ENCODE measurements at regions not wholly inside any gene's neighbourhood (a gene's known extent, or its start where the extent isn't known, plus 50 kb on each side); places are given as distances from the start of the nearest gene placed in this dataset.

GRCh38 chr10:110375121-110375520 is 70.4 kb upstream of the SMNDC1 start (continued):
- TF ChIP-seq, protein P1, sequence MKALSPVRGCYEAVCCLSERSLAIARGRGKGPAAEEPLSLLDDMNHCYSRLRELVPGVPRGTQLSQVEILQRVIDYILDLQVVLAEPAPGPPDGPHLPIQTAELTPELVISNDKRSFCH (CRISPR knock-in tag; IDR thresholded peaks at IDR 0.05): no peak
- TF ChIP-seq, protein P1 (tag; IDR thresholded peaks at IDR 0.05): no peak

DNA sequence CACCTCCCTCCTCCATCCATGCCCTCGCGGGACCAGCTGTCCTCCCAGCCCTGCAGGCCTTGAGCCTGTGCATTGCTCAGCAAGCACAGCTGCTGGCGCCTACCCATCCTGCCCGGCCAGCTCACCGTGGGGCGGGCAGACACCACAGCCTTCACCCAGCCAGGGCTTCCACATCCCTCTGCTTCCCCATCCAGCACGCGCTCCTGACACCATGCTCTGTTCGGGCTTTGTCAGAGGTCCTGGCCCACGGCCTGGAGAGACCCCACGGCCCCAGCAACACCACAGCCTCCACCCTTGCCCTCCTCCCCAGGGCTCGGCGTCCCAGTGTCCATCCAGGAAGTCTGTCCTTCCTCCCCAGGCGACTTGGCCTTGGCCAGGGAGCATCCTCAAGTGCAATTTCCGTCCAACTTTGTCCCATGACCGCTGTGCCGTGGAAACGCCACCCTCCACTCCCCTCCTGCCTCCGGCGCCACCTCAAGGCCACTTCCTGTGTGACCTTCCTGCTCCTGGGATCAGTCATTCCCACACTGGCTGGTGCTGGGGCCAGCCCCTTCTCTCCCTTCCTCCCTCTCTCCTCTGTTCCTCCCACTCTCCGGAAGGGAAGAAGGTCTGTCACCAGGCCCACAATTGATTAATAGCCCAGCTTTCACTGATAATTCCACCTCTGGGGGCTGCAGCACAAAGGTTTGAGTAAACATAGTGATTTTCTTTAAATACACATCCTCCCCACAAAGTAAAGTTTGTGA is 71.5 kb upstream of the SMNDC1 start:
- in situ Hi-C loops (cut with MboI): no loop called here
- Histone ChIP-seq H3K27ac (ENCODE audit: extremely low read depth, low read depth, low read length) (no peak overlapping the region), H3K4me1 (replicated peaks in 1 of 2; ENCODE audit: control insufficient read depth in 2 of 2, insufficient read depth in 2 of 2, low read length in 2 of 2) (peaks cover 7 to 24% of the 10 kb centered on the region in 2 experiments; a peak in 4 of 5 replicates), H3K9ac (ENCODE audit: insufficient read depth in 1 of 2, low read depth in 2 of 2, low read length in 2 of 2) (0 out of 4 replicates have a peak overlapping the region, but pooled peaks of 1 of the 2 experiments have one; percentile 28), H3K4me2 (ENCODE audit: insufficient read depth, low read length) (peak overlapping the region; percentile 0; the same call in 1 of the 2 replicates), H3K79me2 (ENCODE audit: control insufficient read depth, insufficient read depth, low read length) (no peaks in the 10 kb centered on the region), H3K27me3 (ENCODE audit: control insufficient read depth in 2 of 2, insufficient read depth in 2 of 2, low read length in 2 of 2) (no peaks in the 10 kb centered on the region; a peak in 1 of 5 replicates), H3K4me3 (no peak overlapping the region), H3K36me3 (ENCODE audit: control insufficient read depth, insufficient read depth, low read length) (no peaks in the 10 kb centered on the region), H4K20me1 (replicated peaks; ENCODE audit: control insufficient read depth, insufficient read depth, low read length) (no peaks in the 10 kb centered on the region; the same call in 1 of the 2 replicates), H3K9me1 (ENCODE audit: control insufficient read depth, insufficient read depth, low read length) (no peaks in the 10 kb centered on the region), H3K9me3 (replicated peaks; ENCODE audit: control insufficient read depth, insufficient read depth, low read depth, low read length) (no peaks in the 10 kb centered on the region), H2AFZ (ENCODE audit: low read depth, low read length) (no peak overlapping the region)
- WGBS (ENCODE audit: insufficient coverage, low coverage, missing lambda C conversion rate): 45% methylated on average over 16 of the region's 21 CpGs
- intact Hi-C loops (cut with micrococcal nuclease): no loop called here
- no TSS peak for BruUV-seq (replicated peaks)
- ChIA-PET POLR2A (interaction anchor here (1.3 kb wide), 1 partner anchor 11 kb away, joined by 5 read pairs; no protein-coding TSS in a partner anchor), CTCF (ENCODE audit: low intra/inter-chr PET ratio) (no interaction called here)
- FAIRE-seq: no peak
- ATAC-seq: no peak; the same call in 1 of the 3 replicates
- peak in 3 of 4 experiments; percentile 22 to 29 (median 27) for DNase-seq (ENCODE audit: extremely low read depth in 1 of 4, low spot score in 3 of 4)
- TF ChIP-seq ARID1B (IDR thresholded peaks at IDR 0.05): 0 out of 2 replicates have a peak, but pooled peaks have one; percentile 11
- TF ChIP-seq, protein P2, sequence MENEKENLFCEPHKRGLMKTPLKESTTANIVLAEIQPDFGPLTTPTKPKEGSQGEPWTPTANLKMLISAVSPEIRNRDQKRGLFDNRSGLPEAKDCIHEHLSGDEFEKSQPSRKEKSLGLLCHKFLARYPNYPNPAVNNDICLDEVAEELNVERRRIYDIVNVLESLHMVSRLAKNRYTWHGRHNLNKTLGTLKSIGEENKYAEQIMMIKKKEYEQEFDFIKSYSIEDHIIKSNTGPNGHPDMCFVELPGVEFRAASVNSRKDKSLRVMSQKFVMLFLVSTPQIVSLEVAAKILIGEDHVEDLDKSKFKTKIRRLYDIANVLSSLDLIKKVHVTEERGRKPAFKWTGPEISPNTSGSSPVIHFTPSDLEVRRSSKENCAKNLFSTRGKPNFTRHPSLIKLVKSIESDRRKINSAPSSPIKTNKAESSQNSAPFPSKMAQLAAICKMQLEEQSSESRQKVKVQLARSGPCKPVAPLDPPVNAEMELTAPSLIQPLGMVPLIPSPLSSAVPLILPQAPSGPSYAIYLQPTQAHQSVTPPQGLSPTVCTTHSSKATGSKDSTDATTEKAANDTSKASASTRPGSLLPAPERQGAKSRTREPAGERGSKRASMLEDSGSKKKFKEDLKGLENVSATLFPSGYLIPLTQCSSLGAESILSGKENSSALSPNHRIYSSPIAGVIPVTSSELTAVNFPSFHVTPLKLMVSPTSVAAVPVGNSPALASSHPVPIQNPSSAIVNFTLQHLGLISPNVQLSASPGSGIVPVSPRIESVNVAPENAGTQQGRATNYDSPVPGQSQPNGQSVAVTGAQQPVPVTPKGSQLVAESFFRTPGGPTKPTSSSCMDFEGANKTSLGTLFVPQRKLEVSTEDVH (IDR thresholded peaks at IDR 0.05; ENCODE audit: low read depth, partially characterized antibody): no peak
- no peak for TF ChIP-seq ZFX (CRISPR knock-in tag; IDR thresholded peaks at IDR 0.05)
- TF ChIP-seq ZNF589 (CRISPR knock-in tag; IDR thresholded peaks at IDR 0.05; ENCODE audit: low read depth): peak; percentile 84
- TF ChIP-seq ZNF146 (CRISPR knock-in tag; IDR thresholded peaks at IDR 0.05; ENCODE audit: unreplicated experiment): no peak
- peak; percentile 81 for TF ChIP-seq PKNOX1 (IDR thresholded peaks at IDR 0.05)
- TF ChIP-seq, protein P3, sequence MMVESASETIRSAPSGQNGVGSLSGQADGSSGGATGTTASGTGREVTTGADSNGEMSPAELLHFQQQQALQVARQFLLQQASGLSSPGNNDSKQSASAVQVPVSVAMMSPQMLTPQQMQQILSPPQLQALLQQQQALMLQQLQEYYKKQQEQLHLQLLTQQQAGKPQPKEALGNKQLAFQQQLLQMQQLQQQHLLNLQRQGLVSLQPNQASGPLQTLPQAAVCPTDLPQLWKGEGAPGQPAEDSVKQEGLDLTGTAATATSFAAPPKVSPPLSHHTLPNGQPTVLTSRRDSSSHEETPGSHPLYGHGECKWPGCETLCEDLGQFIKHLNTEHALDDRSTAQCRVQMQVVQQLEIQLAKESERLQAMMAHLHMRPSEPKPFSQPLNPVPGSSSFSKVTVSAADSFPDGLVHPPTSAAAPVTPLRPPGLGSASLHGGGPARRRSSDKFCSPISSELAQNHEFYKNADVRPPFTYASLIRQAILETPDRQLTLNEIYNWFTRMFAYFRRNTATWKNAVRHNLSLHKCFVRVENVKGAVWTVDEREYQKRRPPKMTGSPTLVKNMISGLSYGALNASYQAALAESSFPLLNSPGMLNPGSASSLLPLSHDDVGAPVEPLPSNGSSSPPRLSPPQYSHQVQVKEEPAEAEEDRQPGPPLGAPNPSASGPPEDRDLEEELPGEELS (CRISPR knock-in tag; IDR thresholded peaks at IDR 0.05; ENCODE audit: borderline replicate concordance): no peak
- no peak for TF ChIP-seq SMAD2 (IDR thresholded peaks at IDR 0.05; ENCODE audit: low read depth, low read length)

All from K562 (cell line).